ENCODE measurements at regions not wholly inside any gene's neighbourhood (a gene's known extent, or its start where the extent isn't known, plus 50 kb on each side); places are given as distances from the start of the nearest gene placed in this dataset.

DNA sequence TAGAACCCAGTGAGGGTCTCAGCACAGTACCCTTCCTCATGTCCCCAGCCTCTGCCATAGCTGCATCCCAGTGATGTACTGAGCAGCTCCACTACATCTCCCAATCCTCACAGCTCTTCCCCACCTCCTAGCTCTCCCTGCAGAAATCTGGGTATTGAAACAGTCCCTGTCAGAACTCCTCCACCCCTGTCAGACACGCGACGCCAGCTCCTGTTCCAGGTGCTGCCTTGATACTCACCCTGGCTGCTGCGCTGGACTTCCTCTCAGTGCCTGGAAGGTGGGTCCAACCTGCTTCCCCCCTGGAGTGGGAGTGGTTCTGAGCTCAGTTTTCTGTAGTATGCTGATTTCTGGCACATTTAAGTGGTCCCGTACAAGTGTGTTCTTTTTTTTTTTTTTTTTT lies 160.9 kb upstream of the SLCO3A1 start:
- DNase-seq, result no peak

DNA sequence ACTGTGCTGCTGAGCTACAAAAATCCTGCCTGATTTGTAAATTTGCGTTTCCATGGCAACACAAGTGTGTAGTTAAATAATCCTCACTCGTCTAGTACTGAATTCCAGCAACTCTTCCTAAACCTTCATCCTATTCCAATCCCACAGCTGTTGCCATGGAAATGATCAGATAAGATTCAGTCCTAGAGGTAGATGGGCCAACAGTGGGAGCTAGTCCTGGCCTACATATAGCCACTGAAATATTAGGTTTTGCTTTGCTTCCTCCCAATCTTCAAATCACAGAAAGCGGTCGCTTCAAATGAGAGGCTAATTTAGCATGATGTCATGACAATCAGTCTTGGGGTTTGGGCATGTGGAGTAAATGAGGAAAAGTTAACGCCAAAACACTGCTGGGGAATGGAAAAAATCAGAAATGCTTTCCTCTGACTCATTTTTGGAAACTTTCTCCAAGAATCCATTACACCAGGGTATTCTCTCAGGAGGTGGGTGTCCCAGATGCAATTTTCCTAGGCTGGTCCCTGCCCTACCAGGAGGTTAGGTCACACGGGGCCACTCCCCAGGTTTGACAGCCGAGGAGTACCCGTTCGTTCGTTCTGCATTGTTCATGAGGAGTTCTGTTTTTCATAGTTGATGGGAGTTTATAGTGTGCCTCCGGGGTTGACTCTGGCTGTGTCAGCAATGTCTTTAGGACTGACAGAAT lies 159.2 kb upstream of the SLCO3A1 start:
- no peak for DNase-seq

DNA sequence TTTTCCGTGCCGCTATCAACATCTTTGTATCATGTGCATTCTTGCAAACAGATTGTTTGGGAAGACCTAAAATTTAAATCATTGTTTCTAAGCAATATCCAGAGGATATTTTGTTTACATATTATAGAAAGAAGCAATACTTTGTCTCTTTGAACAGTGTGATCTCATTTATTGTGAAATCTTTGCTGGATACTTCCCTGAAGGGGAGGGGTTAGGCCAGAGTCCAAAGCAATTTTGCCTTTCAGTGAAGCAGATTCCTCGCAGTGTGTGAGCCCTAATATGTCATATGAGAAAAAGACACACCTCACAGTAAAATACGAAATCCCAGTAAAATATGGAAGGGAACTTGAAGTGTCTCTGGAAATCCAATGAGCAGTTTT lies 158.7 kb upstream of the SLCO3A1 start:
- no peak for DNase-seq

DNA sequence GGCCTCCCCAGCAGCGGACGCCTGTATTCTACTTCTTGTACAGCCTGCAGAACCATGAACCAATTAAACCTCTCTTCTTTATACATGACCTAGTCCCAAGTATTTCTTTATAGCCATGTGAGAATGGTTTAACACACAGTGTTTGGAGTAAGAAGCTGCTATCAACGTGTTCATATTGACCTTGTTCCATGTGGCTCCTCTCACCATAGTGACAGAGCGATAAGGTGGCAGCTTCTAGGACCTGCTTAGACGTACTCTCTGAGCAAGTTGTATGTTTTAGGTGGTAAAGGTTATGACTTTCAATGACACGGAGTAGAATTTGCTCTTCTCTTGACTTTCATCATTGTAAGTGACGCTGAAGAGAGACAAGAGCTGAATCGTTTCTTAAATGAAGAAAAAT lies 157.7 kb upstream of the SLCO3A1 start:
- DNase-seq, result no peak

DNA sequence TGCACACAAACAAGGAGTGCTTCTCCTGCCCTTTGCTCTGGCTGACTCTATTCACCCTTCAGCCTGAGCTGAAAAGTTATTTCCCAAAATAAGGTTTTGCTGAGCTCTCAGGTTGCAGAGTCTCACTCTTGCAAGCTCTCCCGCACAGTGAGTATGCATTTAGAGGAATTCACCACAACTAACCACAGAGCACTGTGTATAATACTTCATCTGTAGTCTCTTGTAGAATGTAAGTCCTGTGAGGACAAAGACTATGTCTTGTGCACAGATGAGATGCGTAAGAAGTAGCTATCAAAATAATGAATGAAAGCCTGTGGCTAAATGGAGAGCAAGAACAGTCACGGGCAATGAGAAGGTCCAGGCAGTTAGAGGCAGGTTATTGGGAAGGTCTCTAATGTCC lies 156.5 kb upstream of the SLCO3A1 start:
- DNase-seq, result no peak

DNA sequence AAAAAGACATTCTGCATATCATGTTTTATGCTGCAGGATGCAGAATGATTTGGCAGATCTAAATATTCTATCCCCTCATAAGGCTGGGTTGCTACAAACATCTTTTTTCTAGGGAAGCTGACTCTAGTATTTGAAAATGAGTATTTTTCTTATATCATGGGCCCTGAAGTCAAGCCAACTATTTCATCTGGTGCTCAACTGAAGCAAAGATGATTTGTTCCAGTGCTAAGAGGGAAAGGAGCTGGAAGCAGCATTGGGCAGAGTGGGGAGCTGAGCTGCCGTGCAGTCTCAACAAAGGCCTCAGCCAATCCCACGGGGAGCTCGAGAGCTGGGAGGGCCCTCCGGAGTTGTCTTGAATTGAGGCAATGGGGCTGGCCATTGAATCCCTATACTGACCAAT lies 155.3 kb upstream of the SLCO3A1 start:
- no peak for DNase-seq

DNA sequence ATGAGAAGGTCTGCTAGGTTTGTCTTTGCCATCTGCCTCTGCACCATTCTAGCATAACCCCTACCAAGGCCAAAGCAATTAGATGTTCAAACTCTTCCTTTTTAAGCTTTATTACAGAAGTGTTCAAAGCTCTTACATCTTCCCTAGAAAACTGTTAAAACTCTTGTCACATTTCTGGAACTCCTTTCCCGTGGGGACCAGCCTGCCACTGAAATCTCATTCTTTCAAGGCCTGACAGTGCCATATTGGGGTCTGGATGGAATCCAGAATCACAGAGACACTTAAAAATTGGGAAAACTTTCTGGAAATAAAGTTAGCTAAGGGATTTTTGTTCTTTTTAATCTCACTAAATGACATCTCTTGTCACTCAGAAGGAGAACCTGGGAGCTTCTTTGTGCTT lies 153.8 kb upstream of the SLCO3A1 start:
- no peak for DNase-seq

DNA sequence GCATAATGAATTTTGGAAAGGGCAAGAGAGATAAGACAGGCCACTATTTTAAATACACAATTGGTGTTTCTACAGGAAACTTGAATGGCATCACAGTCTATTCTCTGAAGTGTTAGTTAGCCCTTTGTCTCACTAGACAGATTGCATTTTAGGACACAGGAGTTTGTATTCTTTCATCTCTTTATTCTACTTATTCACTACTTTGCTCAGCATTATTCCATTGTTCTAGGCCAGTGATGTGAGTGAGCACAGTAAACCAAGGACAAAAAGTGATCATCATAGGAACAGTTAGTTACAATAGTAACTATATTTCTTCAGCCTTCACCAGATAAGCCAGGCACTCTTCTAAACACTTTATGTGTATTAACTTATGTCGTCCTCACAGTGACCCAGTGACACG lies 150.2 kb upstream of the SLCO3A1 start:
- DNase-seq, result no peak

DNA sequence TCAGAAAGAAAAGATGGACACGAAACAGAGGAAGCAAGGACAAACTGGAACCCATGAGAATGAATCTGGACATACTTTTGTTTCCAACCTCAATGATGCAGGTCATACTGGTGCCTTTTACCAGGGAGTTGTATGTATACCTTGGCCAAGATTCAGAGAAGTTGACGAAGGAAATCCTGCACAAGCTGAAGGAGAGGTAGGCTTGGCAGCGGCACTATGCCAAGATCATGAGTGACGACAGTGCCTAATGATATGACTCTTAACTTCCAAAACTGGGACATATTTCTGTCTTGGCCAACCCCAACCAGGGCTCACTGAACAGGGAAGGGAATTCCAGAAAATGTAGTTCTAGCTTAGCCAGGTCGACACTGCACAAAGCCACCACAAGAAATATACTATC lies 149.2 kb upstream of the SLCO3A1 start:
- DNase-seq, result no peak

DNA sequence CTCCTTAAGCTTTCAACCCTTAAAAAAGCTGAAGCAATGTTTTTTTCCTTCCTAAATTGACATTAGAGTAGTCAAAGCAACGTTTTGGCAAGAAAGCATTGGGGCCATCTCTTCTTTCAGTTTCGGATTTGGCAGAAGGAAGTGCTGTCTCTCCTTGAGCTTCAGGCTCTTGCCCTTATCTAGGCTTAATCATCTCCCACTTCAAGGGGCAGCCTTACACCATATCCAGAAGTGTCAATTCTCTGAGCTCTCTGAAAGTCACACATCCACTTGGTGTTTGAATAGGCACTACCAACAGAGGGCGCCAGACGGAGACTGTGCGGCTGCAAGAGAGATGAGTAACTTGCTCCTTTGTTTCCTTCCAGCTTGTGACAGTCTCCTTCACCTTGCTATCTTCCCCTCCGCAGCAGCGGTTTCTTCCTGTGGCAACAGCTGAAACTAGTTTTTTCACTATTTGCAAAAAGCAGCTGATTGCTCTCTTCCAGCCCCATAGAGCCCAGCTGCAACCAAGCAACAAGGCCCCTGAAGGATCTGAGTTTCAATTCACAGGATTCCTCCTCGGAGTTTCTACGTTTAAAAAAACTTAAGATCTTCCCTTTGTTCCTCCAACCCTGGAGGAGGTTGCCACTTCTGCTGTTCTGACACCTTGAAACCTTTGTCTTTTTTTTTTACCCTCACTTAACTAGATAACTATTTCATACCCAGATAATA lies 147.0 kb upstream of the SLCO3A1 start:
- DNase-seq, result peak; percentile 90

DNA sequence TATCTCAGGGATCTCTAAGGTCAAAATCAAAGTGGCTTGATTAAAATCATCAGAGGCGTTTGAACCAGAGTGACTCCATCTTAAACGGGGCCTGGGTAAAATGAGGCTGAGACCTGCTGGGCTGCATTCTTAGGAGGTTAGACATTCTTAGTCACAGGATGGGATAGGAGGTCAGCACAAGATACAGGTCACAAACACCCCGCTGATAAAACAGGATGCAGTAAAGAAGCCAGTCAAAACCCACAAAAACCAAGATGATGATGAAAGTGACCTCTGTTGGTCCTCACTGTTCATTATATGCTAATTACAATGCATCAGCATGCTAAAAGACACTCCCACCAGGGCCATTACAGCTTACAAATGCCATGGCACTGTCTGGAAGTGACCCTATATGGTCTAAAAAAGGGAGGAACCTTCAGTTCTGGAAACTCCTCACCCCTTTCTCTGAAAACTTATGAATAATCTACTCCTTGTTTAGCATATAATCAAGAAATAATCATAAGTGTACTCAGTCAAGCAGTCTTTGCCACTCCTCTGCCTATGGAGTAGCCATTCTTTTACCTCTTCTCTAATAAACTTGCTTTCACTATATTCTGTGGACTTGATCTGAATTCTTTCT lies 143.3 kb upstream of the SLCO3A1 start:
- DNase-seq, result no peak

DNA sequence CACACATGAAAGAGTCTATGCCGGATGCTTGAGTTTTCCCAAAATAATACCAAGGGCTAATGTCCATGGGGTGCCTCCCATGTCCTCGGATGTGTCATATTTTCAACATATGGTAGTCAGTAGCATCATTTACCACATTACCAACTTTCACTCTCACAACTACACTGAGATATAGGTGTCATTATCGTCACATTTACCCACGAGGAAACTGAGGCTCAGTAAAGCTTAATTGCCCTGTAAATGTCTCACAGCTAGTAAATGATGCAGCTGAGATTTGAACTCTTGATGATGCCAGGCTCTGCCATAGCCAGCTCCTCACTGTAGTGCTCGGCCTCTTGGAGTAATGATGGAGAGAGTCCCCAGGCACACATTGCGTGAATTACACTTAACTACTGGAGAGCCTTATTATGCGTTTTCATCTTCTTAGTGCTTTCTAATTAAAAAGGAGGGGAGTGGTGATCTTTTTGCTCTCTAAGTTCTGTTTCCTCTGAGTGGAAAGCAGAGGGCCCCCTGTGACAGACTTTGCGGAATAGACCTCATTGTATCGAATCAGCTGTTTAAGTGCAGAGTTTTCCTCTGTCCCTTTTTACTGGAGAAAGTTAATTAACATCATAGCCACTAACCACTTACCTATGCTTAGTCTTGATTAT lies 142.0 kb upstream of the SLCO3A1 start:
- DNase-seq, result no peak

DNA sequence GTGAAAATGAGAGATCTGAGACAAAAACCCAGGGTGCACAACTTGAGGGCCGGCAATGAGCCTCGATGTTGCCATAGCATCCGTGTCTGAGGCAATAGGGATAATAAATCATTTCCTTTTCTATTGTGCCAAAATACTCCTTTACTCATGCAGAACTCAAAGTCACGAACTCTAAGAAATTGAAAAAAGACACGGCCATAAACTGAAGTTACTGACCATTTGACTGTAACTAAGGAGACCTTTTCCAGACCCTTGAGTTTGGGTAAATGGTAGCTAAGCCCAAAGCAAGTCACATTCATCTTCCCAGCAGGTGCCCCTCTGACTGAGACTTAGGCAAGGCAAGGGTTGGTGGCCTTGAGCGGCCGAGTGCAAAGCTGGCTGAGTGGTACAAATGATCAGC lies 141.2 kb upstream of the SLCO3A1 start:
- no peak for DNase-seq

DNA sequence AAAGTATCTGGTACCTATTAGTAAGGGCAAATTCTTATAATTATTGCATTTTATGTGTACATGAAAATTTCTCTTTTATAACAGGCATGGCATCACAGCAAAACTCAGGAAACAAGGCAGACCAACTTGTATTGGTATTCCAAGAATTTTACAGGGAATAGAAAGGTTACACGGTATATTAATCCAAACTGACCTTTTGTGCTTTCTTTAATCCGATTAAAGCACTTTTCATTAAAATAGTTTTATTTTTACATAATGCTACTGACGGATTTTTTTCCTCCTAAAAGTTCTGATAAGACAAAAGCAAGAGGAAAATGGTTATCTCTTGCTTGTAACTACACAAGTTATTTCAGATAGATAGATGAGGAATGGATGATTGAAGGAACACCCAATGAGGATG lies 137.0 kb upstream of the SLCO3A1 start:
- no peak for DNase-seq

DNA sequence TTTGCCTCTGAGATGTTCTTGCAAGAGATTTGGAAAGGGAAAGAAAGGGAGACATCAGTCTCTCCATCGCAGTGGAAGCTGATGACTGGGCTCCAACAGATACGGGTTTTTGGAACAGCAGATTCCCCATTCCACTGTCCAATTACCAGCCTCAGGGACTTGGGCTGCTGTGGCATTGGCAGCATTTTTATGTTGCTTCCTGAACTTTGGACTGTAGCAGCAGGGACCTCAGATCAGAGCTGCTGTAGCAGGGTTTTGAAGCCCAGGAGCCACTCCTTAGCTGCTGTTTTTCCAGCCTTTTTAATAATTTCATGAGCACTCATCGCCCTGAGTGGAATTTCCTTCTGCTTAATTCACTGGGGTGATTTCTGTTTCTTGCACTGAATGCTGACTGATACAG lies 135.7 kb upstream of the SLCO3A1 start:
- DNase-seq, result no peak

DNA sequence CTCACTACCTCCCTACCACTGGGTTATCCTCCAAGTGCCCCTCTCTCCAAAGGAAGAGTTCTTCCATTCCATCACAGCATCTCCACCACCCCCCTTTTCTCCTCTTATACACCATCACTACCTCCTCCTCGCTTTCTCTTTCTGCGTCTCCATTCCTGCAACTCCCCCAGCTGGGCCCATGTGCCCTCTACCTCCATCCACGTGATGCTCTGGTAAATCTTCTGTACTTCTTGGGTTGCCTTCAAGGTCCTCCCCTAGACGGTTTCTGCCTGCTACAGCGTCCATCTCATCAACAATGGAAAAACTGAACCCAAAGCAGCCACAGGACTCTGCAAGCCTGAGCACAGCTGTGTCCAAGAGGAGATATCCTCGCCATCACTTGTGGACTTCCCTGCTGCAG lies 129.5 kb upstream of the SLCO3A1 start:
- DNase-seq, result no peak

DNA sequence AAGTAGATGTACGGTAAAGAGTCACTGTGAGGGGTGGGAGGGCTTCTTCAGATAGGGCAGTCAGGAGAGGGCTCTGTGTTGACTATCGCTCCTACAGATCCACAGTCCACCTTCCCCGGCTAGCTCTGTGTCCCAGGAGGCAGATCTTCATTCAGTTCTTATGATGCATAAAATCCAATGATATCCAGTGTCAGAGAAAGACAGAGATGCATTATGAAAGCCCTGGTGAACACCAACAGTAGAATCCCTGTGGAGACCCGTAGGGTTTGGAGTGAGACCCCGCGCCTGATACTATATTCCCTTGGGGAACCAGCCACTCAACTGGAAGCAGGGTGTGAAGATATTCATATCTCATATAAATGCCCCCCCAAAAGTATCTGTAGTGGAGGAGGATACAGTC lies 119.8 kb upstream of the SLCO3A1 start:
- DNase-seq, result no peak

DNA sequence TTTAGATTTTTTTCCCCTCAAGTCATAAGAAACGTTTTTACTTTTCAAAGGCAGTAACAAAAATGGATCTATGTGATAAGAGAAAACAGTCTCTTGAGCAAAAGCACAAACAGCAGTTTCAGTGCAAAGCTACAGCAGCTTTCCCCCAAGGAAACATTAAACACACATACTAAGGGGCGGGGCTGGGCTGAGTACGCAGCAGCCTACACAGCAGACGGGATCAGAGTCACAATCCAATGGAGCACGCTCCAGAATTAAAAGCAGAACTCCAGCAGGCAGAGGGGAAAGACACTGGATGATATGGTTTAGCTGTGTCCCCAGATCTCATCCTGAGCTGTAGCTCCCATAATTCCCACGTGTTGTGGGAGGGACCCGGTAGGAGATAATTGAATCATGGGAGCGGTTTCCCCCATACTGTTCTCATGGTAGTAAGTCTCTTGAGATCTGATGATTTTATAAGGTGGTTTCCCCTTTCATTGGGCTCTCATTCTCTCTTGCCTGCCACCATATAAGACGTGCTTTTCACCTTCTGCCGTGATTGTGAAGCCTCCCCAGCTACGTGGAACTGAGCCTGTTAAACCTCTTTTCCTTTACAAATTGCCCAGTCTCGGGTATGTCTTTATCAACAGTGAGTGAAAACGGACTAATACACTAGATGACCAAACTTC lies 116.2 kb upstream of the SLCO3A1 start:
- DNase-seq, result no peak

DNA sequence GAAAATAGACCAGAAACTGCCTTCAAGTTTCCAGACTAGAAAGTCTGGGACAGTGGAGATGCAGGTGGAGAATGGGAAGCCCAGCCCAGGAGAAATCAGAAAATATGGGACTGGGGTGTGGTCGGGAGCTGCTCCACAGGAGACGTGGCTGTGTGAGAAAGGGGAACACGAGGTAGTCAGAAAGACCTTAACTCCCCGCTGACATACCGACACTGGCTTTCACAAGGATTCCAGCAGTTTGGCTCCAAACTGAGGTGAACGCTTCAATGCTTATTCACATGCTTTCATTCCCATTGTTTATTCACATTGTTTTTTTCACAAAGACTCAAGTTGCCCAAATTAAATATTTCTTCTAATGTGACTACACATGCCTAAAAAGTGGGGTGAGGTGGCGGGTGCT lies 111.5 kb upstream of the SLCO3A1 start:
- no peak for DNase-seq

DNA sequence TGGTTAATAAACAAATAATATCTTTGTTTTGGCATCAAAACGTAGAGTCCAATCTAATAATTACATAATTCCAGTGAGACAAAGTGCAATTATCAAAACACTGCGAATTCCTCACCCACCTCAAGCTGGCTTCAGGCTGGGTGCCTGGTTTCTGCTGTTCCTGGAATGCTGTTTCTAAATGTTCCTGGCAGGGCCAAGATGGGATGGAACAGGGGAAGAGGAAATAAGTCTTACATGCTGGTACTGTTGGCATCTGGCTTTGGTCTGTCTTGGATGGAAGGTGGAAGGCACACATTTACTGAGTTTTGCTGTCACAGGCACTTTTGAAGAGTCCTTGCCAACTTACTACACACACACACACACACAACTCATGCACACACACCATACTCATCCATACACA lies 101.9 kb upstream of the SLCO3A1 start:
- DNase-seq, result no peak

DNA sequence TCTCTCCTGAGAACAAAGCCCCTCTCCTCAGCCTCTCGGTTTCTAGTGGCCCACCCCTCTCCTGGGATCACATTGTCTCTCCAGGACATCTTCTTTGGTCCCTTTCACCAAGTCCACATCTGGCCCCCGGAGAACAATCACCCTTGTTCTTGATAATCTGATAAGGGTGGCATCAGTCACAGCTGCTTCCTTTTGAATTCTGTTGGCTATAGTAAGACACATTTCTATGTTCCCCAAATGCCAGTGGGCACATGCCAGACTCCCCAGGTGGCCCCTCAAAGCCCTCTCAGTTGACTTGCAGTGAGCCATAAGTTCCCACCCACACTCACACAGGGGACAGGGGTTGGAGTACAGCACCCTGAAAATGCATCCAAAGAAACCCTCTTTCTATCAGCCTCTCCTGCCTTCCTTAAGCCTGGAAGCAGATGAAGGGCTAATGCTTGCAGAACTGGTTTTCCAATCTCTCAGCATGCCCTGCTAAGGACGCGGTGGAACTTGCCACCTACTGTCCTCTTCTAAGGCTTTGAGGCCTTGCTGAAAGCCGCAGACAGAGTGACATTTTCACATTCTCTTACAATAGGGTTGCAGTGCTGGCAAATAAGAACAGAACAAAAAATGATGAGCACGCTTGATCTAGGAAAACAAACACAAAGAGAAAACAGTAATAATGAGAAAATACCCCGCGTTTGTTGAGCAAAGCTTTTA lies 101.3 kb upstream of the SLCO3A1 start:
- DNase-seq, result no peak

DNA sequence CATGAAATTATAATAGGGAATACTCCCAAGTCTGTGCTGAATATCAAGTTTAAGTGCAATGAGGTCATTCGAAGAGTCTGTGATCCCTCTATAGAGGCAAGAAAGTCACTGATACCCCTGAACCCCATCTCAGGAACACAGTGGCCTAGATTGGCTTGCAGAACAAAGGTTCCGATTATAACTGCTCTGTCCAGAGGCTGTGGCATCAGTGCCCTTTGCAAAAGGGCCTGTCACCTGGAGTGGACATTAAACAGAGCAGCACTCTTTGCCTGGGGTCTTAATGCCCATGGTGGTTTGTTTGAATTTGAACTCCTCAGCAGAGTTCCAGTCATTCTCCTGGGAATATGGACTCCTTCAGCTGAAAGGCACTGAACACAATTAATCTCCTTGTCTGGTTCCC lies 93.9 kb upstream of the SLCO3A1 start:
- DNase-seq, result no peak

DNA sequence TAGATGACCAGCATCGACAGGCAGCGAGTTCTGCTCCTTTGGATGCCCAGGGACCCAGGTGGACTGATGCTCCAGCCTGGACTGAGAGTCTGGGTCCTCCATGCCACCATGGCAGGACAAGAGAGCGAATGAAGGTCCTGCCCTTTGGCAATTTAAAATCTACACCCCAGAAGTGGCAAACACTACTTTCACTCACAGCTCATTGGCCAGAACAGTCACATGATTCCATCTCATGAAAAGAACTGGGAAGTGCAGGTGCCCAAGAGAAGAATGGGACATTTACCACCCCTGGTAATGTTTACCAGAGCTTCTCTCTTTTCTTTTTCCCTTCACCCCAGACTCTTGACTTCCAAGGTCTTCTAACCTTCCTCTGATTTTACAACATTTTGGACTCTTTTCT lies 87.8 kb upstream of the SLCO3A1 start:
- DNase-seq, result no peak

Measured in stimulated activated CD8-positive, alpha-beta memory T cell treated with anti-CD3 and anti-CD28 coated beads, Interleukin-4, amount 100 ng/mL, for 48 hours (primary cell).